NCI-H524 treated with DMSO at 0.1 percent for 48 hours (cell line): ENCODE measurements at regions not wholly inside any gene's neighbourhood (a gene's known extent, or its start where the extent isn't known, plus 50 kb on each side); places are given as distances from the start of the nearest gene placed in this dataset.
A peak's percentile ranks its signal among the peaks of the same experiment; 100 is the strongest.

Source experiments
- DNase-seq: peaks from one replicate; lab custom pipeline; 2025; lab: John Stamatoyannopoulos, UW

GRCh38 chr2:185147361-185147760 lies 549.0 kb downstream of the ZNF804A start:
- no peak for DNase-seq

GRCh38 chr2:185152186-185152585 lies 553.9 kb downstream of the ZNF804A start:
- DNase-seq, result no peak

GRCh38 chr2:185161701-185162100 lies 563.4 kb downstream of the ZNF804A start:
- DNase-seq, result no peak

- no peak for DNase-seq
Measured at GRCh38 chr2:185174353-185174752, 564.3 kb upstream of the FSIP2 start.

GRCh38 chr2:185179743-185180142 lies 558.9 kb upstream of the FSIP2 start:
- no peak for DNase-seq

GRCh38 chr2:185181901-185182300 lies 556.7 kb upstream of the FSIP2 start:
- no peak for DNase-seq

GRCh38 chr2:185185044-185185443 lies 553.6 kb upstream of the FSIP2 start:
- DNase-seq, result no peak

GRCh38 chr2:185187421-185187820 lies 551.2 kb upstream of the FSIP2 start:
- DNase-seq, result no peak

GRCh38 chr2:185188656-185189055 lies 549.9 kb upstream of the FSIP2 start:
- no peak for DNase-seq

GRCh38 chr2:185201063-185201462 lies 537.5 kb upstream of the FSIP2 start:
- DNase-seq, result no peak

- DNase-seq, result no peak
Measured at GRCh38 chr2:185202381-185202780, 536.2 kb upstream of the FSIP2 start.

GRCh38 chr2:185202945-185203528 lies 535.6 kb upstream of the FSIP2 start:
- DNase-seq, result no peak

GRCh38 chr2:185208261-185208660 lies 530.3 kb upstream of the FSIP2 start:
- DNase-seq, result no peak

- DNase-seq, result no peak
Measured at GRCh38 chr2:185215497-185215896, 523.1 kb upstream of the FSIP2 start.

- DNase-seq, result peak; percentile 12
Measured at GRCh38 chr2:185219981-185220380, 518.6 kb upstream of the FSIP2 start.

GRCh38 chr2:185222311-185222710 lies 516.3 kb upstream of the FSIP2 start:
- no peak for DNase-seq

- no peak for DNase-seq
Measured at GRCh38 chr2:185227391-185227790, 511.2 kb upstream of the FSIP2 start.

GRCh38 chr2:185239491-185239890 lies 499.1 kb upstream of the FSIP2 start:
- no peak for DNase-seq

GRCh38 chr2:185240796-185241195 lies 497.8 kb upstream of the FSIP2 start:
- DNase-seq, result no peak

- no peak for DNase-seq
Measured at GRCh38 chr2:185241556-185241955, 497.0 kb upstream of the FSIP2 start.

- no peak for DNase-seq
Measured at GRCh38 chr2:185242462-185242861, 496.1 kb upstream of the FSIP2 start.

GRCh38 chr2:185245216-185245615 lies 493.4 kb upstream of the FSIP2 start:
- DNase-seq, result no peak

GRCh38 chr2:185245806-185246205 lies 492.8 kb upstream of the FSIP2 start:
- DNase-seq, result no peak

GRCh38 chr2:185246717-185247116 lies 491.9 kb upstream of the FSIP2 start:
- no peak for DNase-seq

- DNase-seq, result no peak
Measured at GRCh38 chr2:185255566-185255965, 483.0 kb upstream of the FSIP2 start.
